Left renal pelvis (tissue), 4 donors: ENCODE measurements at regions not wholly inside any gene's neighbourhood (a gene's known extent, or its start where the extent isn't known, plus 50 kb on each side); places are given as distances from the start of the nearest gene placed in this dataset.

Experiments used
- DNase-seq, 4 donors: peaks; one replicate each; pipeline ENCODE4 v3.0.0-alpha.2; 2013; ENCODE audit warnings: low read depth in 4 of 4, low spot score in 3 of 4

- DNase-seq, result no peak
Observed at GRCh38 chr16:87244636-87245197, 72.5 kb downstream of the C16orf95 start.

- no peak for DNase-seq
Observed at GRCh38 chr16:87245511-87245910, 71.7 kb downstream of the C16orf95 start.

GRCh38 chr16:87246269-87247065 is 70.7 kb downstream of the C16orf95 start:
- DNase-seq, result no peak

GRCh38 chr16:87248714-87249113 is 68.5 kb downstream of the C16orf95 start:
- DNase-seq, result no peak

- DNase-seq, result no peak
Observed at GRCh38 chr16:87249425-87249824, 67.8 kb downstream of the C16orf95 start.

GRCh38 chr16:87250431-87250960 is 66.7 kb downstream of the C16orf95 start:
- no peak for DNase-seq

GRCh38 chr16:87252269-87252970 is 64.8 kb downstream of the C16orf95 start:
- no peak for DNase-seq
